SK-N-MC (cell line): ENCODE measurements at regions not wholly inside any gene's neighbourhood (a gene's known extent, or its start where the extent isn't known, plus 50 kb on each side); places are given as distances from the start of the nearest gene placed in this dataset.

Source experiments
- EZH2 ChIP-seq: fragments of 200-600 bp; sonication (generic); IDR thresholded peaks from one replicate; pipeline ENCODE4 v1.6.1; 2017; ENCODE audit warnings: antibody characterized with exemption
- FOXP2 ChIP-seq: optimal IDR thresholded peaks from 2 replicates; pipeline ENCODE3; 2011; ENCODE audit warnings: mild to moderate bottlenecking, moderate library complexity; ENCODE audit not compliant: insufficient read depth; ENCODE audit errors: extremely low read length, control extremely low read depth
- POLR2AphosphoS5 ChIP-seq: IDR thresholded peaks from 2 replicates; pipeline ENCODE4 v1.6.1; 2012; ENCODE audit warnings: mild to moderate bottlenecking, low read depth, low read length, borderline replicate concordance

DNA sequence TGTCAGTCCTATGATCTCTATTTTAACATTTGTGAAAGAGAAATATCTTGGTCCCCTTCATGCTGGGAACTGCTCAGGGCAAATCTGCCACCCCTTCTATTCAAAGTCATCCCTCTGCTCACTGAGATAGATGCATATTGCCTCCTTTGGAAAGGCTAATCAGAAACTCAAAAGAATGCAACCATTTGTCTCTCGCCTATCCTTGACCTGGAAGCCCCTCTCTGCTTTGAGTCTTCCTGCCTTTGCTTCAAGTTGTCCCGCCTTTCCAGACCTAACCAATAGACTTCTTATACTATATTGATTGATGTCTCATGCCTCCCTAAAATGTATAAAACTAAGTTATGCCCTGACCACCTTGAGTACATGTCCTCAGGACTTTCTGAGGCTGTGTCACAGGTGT, 97.0 kb downstream of the PSAT1 start:
- TF ChIP-seq EZH2 (no peak), POLR2AphosphoS5 (no peak), FOXP2 (no peak)
